ENCODE measurements at regions not wholly inside any gene's neighbourhood (a gene's known extent, or its start where the extent isn't known, plus 50 kb on each side); places are given as distances from the start of the nearest gene placed in this dataset.

- Histone ChIP-seq H2AFZ (ENCODE audit: low read length) (no peak overlapping the region), H3K79me2 (ENCODE audit: low read length) (no peaks in the 10 kb centered on the region), H3K27me3 (replicated peaks; ENCODE audit: insufficient read depth, low read length) (no peaks in the 10 kb centered on the region), H3K27ac (ENCODE audit: low read length) (no peak overlapping the region), H3K4me1 (ENCODE audit: low read length) (no peaks in the 10 kb centered on the region), H3K4me3 (ENCODE audit: low read length) (no peak overlapping the region), H3K9me2 (replicated peaks; ENCODE audit: insufficient read depth, low read length) (no peaks in the 10 kb centered on the region), H3K36me3 (replicated peaks; ENCODE audit: insufficient read depth, low read length) (no peaks in the 10 kb centered on the region), H3F3A (ENCODE audit: insufficient read depth, low read length) (no peaks in the 10 kb centered on the region), H3K9me3 (replicated peaks; ENCODE audit: insufficient read depth, low read length) (no peaks in the 10 kb centered on the region), H4K20me1 (ENCODE audit: insufficient read depth, low read length) (no peaks in the 10 kb centered on the region), H3K4me2 (ENCODE audit: low read depth, low read length) (no peak overlapping the region), H3K9ac (ENCODE audit: low read length) (no peak overlapping the region)
- no peak for DNase-seq
- TF ChIP-seq EZH2 (optimal IDR thresholded peaks at IDR 0.05; ENCODE audit: low read depth, low read length): no peak
Observed at GRCh38 chr2:128465246-128466170, 146.8 kb upstream of the HS6ST1 start.

DNA sequence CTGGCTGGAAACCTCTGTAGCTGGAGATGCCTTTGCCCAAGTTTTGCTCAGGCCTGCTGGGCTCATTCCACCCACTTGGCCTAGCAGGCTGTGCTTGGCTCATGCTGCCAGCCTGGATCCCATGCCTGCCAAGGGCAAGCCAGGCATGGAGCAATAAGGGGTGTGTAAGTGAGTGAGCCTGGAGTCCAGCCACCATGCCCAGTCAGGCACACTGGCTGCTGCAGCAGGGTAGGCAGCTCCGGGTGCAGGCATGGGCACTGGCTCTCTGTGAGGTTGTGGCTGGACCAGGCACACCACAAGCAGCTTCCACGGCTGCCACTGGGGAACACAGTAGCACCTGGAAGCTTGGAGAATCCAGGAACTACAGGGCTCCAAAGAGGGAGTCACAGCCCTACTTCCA is 147.7 kb upstream of the HS6ST1 start:
- TF ChIP-seq EZH2 (optimal IDR thresholded peaks at IDR 0.05; ENCODE audit: low read depth, low read length) (no peak), EZH2phosphoT487 (IDR thresholded peaks at IDR 0.05; ENCODE audit: low read length) (no peak)
- TF ChIP-seq, protein P1, sequence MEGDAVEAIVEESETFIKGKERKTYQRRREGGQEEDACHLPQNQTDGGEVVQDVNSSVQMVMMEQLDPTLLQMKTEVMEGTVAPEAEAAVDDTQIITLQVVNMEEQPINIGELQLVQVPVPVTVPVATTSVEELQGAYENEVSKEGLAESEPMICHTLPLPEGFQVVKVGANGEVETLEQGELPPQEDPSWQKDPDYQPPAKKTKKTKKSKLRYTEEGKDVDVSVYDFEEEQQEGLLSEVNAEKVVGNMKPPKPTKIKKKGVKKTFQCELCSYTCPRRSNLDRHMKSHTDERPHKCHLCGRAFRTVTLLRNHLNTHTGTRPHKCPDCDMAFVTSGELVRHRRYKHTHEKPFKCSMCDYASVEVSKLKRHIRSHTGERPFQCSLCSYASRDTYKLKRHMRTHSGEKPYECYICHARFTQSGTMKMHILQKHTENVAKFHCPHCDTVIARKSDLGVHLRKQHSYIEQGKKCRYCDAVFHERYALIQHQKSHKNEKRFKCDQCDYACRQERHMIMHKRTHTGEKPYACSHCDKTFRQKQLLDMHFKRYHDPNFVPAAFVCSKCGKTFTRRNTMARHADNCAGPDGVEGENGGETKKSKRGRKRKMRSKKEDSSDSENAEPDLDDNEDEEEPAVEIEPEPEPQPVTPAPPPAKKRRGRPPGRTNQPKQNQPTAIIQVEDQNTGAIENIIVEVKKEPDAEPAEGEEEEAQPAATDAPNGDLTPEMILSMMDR (IDR thresholded peaks at IDR 0.05; ENCODE audit: low read length): no peak
- Histone ChIP-seq H3K79me2 (ENCODE audit: low read length) (no peaks in the 10 kb centered on the region), H3F3A (ENCODE audit: insufficient read depth, low read length) (no peaks in the 10 kb centered on the region), H3K9me2 (replicated peaks; ENCODE audit: insufficient read depth, low read length) (no peaks in the 10 kb centered on the region), H3K36me3 (replicated peaks; ENCODE audit: insufficient read depth, low read length) (no peaks in the 10 kb centered on the region), H3K27me3 (replicated peaks; ENCODE audit: insufficient read depth, low read length) (no peaks in the 10 kb centered on the region), H3K9me3 (replicated peaks; ENCODE audit: insufficient read depth, low read length) (no peaks in the 10 kb centered on the region), H2AFZ (ENCODE audit: low read length) (no peak overlapping the region), H3K4me1 (ENCODE audit: low read length) (no peaks in the 10 kb centered on the region), H3K9ac (ENCODE audit: low read length) (no peak overlapping the region), H3K4me3 (ENCODE audit: low read length) (no peak overlapping the region), H3K4me2 (ENCODE audit: low read depth, low read length) (no peak overlapping the region), H3K27ac (ENCODE audit: low read length) (no peak overlapping the region), H4K20me1 (ENCODE audit: insufficient read depth, low read length) (no peaks in the 10 kb centered on the region)
- no peak for DNase-seq

- Histone ChIP-seq H2AFZ (ENCODE audit: low read length) (no peak overlapping the region), H4K20me1 (ENCODE audit: insufficient read depth, low read length) (no peaks in the 10 kb centered on the region), H3K9ac (ENCODE audit: low read length) (no peak overlapping the region), H3K36me3 (replicated peaks; ENCODE audit: insufficient read depth, low read length) (no peaks in the 10 kb centered on the region), H3K27ac (ENCODE audit: low read length) (no peak overlapping the region), H3K4me2 (ENCODE audit: low read depth, low read length) (no peak overlapping the region), H3K27me3 (replicated peaks; ENCODE audit: insufficient read depth, low read length) (no peaks in the 10 kb centered on the region), H3K4me1 (ENCODE audit: low read length) (no peaks in the 10 kb centered on the region), H3K9me2 (replicated peaks; ENCODE audit: insufficient read depth, low read length) (no peaks in the 10 kb centered on the region), H3K4me3 (ENCODE audit: low read length) (no peak overlapping the region), H3K9me3 (replicated peaks; ENCODE audit: insufficient read depth, low read length) (no peaks in the 10 kb centered on the region), H3K79me2 (ENCODE audit: low read length) (no peaks in the 10 kb centered on the region), H3F3A (ENCODE audit: insufficient read depth, low read length) (no peaks in the 10 kb centered on the region)
- TF ChIP-seq, protein P1 (IDR thresholded peaks at IDR 0.05; ENCODE audit: low read length): no peak
- TF ChIP-seq EZH2 (optimal IDR thresholded peaks at IDR 0.05; ENCODE audit: low read depth, low read length): no peak
- no peak for TF ChIP-seq EZH2phosphoT487 (IDR thresholded peaks at IDR 0.05; ENCODE audit: low read length)
- DNase-seq: no peak
Observed at GRCh38 chr2:128466776-128467175, 148.1 kb upstream of the HS6ST1 start.
